T-helper 2 cell treated with Interferon-gamma antibody and Interleukin-4, amounts not matched to agents 5 μg/mL and 100 μg/mL, for 36 hours (primary cell): ENCODE measurements at regions not wholly inside any gene's neighbourhood (a gene's known extent, or its start where the extent isn't known, plus 50 kb on each side); places are given as distances from the start of the nearest gene placed in this dataset.

Source experiments
- DNase-seq: peaks from one replicate; pipeline ENCODE4 v3.0.0; 2021; ENCODE audit warnings: low spot score
- H3K27ac Mint-ChIP-seq: one replicate; pipeline ENCODE4 v1.8.0; 2021; ENCODE audit warnings: mild to moderate bottlenecking, mixed read lengths
- H3K27me3 Mint-ChIP-seq: one replicate; pipeline ENCODE4 v1.8.0; 2021; ENCODE audit warnings: low read depth, mixed read lengths
- H3K36me3 Mint-ChIP-seq: one replicate; pipeline ENCODE4 v1.8.0; 2021; ENCODE audit warnings: low read depth, mixed read lengths
- H3K4me1 Mint-ChIP-seq: one replicate; pipeline ENCODE4 v1.8.0; 2021; ENCODE audit warnings: low read depth, mixed read lengths
- H3K4me3 Mint-ChIP-seq: one replicate; pipeline ENCODE4 v1.8.0; 2022; ENCODE audit warnings: mild to moderate bottlenecking, moderate library complexity, mixed read lengths
- H3K9me3 Mint-ChIP-seq: one replicate; pipeline ENCODE4 v1.8.0; 2021; ENCODE audit warnings: mixed read lengths

DNA sequence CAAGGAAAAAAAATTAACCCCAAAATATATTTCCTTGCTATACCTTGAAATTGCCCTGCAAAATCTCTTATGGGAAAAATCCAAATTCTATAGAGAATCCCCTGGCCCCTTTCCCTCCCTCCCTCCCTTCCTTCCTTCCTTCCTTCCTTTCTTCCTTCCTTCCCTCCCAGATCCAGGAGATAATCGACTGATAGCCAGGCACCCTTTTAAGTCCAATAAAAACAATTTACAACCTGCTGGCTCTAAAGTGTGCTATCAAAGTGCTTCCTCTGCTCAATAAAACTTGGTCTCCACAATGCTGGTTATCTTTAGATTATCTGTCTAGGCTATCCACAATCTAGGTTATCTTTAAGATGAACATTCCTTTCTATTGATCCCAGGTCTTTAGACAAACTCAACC lies 83.1 kb upstream of the TUBA3C start:
- DNase-seq: no peak
- Mint-ChIP-seq H3K27me3 (no peaks in the 10 kb centered on the region), H3K4me1 (no peaks in the 10 kb centered on the region), H3K27ac (no peak overlapping the region), H3K4me3 (no peak overlapping the region), H3K9me3 (no peaks in the 10 kb centered on the region), H3K36me3 (no peaks in the 10 kb centered on the region)

GRCh38 chr13:19252381-19252780 lies 70.8 kb upstream of the TUBA3C start:
- Mint-ChIP-seq H3K27me3 (no peaks in the 10 kb centered on the region), H3K36me3 (no peaks in the 10 kb centered on the region), H3K4me3 (no peak overlapping the region), H3K9me3 (peaks cover 25% of the 10 kb centered on the region), H3K27ac (no peak overlapping the region), H3K4me1 (no peaks in the 10 kb centered on the region)
- DNase-seq: no peak

DNA sequence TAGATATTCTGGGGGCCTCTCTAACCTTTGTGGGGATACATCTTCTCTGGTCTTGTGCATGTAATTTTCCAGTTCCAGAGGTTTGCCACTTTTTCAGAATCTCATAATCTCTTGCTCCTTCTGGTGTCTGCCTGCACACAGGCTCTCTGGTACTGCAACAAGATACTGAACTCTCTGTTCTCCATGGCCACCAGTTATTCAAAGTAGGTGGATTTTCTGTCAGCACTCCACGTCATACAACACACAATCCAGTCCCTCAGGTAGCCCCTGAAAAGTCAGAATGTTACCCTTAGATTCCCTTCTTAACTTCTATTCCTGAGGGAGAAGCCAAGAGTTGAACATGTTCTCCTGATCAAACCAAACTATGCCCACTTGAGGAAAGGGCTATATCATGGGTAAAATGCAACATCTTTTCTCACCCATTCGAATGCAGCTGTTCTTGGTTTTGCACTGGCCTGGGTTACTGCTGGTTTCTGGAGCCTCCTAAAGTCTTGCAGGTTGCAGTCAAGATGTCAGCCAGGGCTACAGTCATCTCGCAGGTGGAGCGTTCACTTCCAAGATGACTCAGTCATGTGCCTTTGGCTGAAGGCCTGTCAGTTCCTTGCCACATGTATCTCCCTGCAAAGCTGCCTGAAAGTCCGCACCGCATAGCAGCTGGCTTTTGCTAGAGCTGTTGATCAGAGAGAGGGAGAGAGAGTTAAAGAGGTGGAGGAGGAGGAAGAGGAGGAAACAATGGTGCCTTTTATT lies 57.7 kb upstream of the TUBA3C start:
- peaks cover 4% of the 10 kb centered on the region for H3K9me3 Mint-ChIP-seq
- no peaks in the 10 kb centered on the region for H3K36me3 Mint-ChIP-seq
- no peaks in the 10 kb centered on the region for H3K27me3 Mint-ChIP-seq
- no peak overlapping the region for H3K27ac Mint-ChIP-seq
- no peaks in the 10 kb centered on the region for H3K4me1 Mint-ChIP-seq
- DNase-seq: no peak
- no peak overlapping the region for H3K4me3 Mint-ChIP-seq
